Fibroblast of upper back skin (primary cell): ENCODE measurements at regions not wholly inside any gene's neighbourhood (a gene's known extent, or its start where the extent isn't known, plus 50 kb on each side); places are given as distances from the start of the nearest gene placed in this dataset.
"Not testable (repeated sequence)": the region's sequence is repeated elsewhere in the genome, so short reads cannot be mapped to it uniquely, and the experiment has no call there.

Experiments
- DNase-seq: peaks from one replicate; pipeline ENCODE4 v3.0.0-alpha.2; 2013

DNA sequence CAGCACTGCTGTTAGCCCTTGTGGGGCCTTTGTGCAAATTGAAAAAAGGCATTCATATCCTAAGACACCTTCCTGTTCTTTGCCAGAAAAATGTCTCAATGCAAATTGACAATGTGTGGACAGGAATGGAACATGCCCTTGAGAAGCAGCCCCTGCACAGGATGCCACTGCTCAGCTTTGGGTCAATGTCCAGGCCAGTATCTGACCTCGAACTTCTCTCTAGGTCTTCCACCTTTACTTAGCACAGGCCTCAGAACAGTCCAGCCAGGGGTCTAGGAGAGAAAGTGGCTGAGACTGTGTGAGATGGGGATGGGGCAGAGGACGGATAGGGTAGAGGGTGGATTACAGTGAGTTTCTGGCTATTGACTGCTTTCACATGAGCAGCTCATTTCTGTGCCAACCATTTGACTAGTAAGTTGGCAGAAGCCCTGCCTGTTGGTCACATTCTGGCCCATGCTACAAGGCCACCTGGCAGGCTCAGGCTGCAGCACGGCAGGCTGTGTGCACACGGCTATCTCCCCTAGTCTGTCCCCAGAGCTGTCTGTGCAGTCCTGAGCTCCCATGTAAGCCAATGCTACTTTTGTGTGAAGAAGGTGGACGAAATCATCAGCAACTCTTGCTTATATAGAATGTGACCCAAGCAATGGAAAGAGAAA, 254.5 kb upstream of the PLGLB1 start:
- DNase-seq, result not testable (repeated sequence)

DNA sequence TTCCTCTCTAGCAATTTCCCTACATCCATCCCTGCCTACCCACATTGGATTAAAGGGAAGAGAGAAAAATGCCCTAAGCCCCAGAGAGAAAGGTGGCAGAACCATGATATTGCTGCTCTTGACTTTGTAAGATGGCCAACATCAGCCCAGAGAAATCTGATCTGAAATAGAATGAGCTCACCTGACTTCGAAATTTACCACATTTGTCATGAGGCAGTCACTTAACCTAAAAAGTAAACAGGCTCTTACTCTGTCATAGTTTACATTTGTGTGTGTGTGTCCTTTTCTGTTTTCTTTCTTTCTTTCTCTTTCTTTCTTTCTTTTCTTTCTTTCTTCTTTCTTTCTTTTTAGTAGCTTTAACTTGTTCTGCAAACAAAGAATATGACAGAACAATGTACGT, 255.0 kb upstream of the PLGLB1 start:
- DNase-seq, result not testable (repeated sequence)

DNA sequence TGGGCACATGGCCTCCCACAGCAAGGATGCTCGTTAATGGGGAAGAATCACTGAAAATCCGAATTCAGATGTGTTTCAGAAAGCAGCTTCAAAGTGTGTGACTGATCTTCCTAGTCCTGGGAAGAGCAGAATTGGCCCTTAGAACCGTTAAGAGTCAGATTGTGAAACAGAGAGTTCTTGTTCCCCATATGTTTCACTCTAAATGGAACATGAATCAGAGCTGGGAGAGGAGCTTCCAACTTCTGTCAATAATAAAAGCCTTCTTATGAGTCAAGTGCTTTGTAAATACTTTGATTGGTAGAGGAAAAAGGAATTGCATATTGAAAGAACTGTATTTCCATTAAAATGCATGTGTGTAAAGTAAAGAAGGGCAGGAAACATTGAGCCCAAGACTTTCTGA, 256.1 kb upstream of the PLGLB1 start:
- DNase-seq, result not testable (repeated sequence)

DNA sequence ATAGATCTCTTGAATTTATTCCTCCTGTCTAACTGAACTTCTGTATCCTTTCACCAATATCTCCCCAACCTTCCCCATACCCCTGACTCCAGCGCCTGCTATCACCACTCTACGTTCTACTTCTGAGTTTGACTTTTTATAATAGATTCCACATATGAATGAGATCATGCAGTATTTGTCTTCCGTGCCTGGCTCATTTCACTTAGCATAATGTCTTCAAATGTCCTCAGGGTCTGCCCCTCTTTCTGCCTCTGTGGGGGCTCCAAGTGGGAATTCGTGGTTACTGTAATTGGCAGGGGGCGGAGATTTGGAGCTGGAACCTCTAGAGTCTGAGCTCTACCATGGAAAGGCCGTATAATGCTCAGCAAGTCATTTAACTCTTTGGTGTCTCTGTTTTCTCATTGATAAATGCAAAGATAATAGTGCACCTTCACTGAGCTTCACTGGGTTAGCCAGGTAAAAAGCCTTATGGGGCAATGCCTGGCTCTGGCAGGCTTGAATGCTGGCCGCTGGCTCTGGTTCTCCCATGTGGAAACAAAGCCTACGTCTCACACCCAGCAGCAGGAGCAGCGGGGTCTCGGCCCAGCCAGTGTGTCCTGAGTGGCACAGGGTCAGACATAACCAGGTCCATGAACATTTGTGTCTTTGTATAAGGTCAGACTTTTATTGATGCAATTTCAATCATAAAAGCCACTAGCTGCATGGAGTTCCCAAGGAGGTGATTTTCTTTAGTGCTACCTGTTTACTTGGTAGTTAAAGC, 259.1 kb upstream of the PLGLB1 start:
- not testable (repeated sequence) for DNase-seq

DNA sequence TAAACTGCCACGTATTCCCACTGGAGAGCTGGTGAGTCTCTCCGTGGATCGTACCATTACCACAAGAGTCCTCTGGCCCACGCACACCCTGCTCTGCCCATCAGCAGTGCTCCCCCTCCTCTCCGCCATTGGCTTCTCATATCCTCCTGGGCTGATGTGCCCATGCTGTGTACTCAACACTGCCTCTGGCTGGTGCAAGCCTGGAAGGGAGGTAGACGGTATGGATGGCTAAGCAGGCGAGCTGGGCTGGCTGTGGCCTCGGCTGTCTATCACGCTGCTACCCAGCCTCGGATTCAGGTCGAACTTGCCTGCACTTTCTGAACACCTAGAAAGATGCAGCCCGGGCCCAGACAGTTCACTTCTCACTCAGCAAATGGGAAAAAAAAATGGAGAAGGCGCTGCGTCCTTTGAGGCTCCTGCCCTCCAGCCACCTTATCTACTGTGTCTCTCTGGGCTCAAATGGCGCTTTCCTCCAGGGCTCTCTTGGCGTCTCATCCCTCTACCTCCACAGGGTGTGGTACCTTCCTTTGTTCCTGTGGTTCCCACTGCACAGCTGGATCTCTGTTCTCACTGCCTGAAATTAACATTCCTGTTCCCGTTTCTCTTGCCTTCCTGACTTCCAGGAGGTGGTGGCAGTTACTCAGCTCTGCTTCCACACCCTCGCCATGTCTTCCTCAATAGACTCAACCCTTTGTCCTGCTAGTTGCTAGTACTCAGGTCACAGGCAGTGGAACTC, 262.3 kb upstream of the PLGLB1 start:
- DNase-seq, result not testable (repeated sequence)

DNA sequence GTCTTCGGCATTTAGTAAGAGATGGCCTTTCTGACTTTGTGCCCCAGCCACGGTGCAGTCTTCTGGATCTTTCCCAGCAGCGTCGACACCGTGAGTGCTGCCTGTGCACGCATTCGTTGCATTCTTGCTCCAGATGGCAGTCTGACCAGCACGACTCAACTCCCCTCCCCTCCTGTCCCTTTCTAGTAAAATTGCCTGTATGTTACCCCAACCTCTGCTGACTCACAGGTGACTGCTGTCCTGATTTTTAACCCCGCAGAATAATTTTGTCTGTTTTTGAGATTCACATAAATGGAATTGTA, 262.8 kb upstream of the PLGLB1 start:
- not testable (repeated sequence) for DNase-seq

DNA sequence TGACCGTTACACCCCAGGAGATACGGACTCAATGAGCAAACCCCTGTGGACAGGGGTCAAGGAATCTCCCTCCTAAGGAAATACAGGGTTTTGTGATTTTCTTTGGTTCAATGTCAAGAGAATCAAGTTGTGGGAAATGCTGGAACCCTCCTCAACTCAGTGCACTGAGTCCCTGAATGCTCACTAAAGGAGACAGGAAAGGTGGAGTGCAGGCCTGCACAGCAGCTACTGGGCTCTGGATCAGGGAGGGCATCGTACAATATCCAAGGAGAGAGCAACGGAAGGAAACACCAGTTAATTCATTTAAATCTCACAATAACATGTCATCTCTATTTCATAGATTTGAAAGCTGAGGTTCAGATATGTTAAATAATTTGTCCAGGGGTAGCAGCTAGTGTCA, 263.5 kb upstream of the PLGLB1 start:
- not testable (repeated sequence) for DNase-seq

DNA sequence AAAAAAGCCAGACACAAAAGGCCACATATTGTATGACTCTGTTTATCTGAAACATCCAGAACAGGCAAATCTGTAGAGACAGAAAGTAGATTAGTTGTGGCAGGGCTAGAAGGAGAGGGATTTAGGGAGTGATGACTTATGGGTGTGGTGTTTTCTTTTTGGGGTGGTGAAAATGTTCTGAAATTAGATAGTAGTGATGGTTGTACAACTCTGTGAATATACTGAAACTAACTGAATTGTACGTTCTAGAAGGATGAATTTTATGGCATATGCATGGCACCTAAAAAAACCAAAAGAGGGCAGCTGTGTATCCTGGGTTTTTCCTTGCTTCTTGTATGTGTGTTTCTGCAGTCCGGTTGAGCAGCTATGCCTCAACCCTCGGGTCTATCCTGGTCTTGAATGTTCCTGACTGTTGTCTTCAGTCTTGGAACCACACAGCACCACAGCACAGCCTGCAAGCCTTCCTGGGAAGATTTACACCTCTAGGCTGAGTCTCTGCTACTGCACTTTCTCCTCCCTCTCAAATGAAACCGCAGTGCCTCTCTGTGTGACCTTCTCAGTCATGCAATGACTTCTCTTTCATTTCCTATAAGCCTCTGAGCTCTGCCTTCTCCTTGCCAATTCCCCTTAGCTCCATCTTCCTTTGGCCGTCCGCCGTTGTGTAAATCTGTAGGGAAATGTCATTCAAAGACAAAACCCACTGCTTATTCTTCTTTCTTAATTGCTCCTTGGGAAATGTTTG, 269.1 kb upstream of the PLGLB1 start:
- DNase-seq, result not testable (repeated sequence)

DNA sequence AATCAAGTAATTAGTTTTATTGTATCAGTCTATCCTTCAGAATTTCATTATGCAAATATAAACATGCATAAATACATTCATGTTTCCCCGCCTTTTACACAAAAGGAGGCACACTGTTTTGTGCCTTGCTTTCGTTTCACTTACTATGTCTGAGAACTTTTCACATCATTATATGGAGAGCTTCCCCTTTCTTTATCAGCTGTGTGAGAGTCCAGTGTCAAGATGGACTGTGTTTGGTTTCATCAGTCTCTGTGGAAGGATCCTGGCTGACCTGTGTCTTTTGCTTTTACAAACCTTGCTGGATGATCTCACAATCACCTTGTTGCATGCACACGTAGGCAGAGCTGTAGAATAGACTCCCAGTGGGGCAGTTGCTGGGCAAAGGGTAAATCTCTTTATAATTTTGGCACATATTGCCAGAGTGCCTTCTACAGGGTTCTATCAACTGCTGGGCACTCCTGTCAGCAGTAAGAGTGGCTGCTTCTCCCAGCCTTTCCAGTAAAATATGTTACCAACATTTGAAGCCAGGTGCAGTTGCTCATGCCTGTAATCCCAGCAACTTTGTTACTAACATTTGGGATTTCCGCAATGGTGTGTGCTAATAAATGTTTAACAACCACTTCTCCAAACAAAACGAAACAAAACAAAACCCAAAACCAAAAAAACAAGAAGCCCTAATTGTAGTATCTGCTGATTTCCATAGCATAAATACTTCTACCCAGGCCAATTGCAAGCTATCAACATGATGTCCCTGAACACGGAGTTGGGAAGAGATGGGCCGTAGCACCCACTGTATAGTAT, 270.0 kb upstream of the PLGLB1 start:
- DNase-seq, result not testable (repeated sequence)

DNA sequence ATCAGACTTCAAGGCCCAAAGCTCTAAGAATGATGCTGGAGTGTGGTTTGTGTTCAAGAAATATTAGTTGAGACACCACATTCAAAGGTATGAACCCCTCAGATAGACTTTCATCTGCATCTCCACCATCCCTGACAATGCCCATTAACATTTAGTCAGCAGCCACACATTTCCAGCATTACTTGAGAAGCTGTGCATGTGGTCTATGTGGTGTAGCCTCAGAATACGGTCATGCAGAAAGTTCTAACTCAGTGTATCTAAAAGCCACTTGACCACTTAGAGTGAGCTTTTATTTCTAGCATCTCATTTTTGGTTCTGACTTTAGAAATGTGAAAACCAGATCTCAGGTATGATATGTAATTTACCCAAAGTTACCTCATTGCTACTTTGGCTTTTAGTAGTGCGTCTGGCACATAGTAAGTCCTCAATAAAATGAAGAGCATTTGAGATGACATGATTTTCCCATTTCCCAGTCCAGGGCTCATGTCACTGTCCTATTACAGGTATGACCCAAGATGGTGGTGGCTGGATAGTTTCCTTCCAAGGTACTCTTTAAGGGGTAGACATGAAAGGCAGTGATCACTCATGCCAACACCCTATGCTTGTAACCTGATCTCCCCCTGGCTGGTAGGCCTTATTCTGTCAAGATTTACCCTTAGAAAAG, 272.4 kb upstream of the PLGLB1 start:
- not testable (repeated sequence) for DNase-seq

DNA sequence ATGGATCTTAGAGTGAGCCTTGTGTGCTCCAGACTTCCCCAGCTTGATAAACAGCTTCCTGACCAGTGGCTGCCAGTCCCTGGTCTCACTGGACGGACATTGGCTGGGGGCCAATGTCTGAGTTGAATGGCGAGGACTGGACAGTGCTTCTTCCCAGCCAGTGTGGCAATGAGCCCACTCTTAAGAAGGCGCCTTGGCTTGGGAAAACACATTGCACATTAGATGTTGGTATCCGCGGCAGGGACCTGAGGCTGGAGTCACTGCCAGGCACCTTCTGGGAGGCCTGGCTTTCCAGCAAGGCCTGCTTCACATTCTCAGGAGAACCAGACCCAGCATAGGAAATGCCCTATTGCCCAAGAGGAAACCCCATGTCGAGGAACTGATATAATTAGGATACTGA, 273.5 kb upstream of the PLGLB1 start:
- not testable (repeated sequence) for DNase-seq

DNA sequence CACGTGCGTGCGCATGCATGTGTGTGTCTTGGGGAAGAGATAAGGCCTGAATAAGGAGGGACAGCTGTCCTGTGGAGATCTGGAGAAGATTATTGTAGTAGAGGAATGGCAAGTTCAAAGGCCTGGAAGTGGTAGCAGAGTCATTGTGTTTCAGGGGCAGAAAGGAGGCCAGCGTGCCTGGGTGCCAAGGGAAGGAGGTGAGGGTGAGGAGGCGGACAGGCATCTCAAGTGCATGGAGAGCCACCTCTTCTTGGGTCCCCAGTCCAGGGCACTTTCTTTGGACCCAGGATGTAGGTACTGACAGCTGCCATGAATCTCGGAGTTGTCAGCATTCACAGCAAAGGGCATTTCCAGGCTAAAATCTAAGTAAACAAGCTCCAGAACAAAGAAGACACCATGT, 279.7 kb upstream of the PLGLB1 start:
- not testable (repeated sequence) for DNase-seq

DNA sequence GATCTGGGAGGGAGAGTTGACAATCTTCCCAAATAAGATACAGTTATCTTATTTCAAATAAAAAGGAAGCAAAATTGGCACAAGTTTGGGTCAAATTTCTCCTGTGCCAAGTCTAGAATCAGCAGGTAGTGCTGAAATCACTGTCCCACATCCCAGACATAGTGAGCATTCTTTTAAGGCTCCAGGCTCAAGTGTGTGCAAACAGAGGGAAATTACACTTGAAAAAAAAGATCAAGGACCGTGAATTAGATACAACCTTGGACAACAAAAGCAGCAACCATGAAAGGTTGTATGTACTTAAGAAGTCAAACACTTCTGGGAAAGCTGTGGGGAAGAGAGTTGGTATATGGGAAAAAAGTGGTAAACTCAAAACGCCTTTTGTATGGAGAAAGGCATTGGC, 280.2 kb upstream of the PLGLB1 start:
- DNase-seq, result not testable (repeated sequence)

DNA sequence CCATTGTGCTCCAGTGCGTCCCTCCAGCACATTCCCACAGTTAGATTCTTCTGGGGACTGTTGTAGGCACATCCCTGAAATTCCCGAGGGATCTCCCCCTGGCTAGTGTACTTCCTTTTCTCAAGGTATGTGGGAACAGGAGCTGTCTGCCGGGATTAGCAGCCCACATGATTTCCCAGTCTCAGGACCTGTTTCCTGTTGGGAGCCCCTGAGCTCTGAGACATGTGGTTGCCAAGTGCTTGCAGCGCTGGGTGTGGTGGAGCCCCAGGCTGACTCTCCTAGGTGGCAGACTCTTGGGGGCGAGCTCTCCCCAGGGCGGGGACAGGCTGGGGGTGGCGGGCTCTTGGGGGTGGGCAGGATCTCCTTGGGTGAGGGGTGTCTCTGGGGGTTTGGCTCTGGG, 287.0 kb upstream of the PLGLB1 start:
- not testable (repeated sequence) for DNase-seq

DNA sequence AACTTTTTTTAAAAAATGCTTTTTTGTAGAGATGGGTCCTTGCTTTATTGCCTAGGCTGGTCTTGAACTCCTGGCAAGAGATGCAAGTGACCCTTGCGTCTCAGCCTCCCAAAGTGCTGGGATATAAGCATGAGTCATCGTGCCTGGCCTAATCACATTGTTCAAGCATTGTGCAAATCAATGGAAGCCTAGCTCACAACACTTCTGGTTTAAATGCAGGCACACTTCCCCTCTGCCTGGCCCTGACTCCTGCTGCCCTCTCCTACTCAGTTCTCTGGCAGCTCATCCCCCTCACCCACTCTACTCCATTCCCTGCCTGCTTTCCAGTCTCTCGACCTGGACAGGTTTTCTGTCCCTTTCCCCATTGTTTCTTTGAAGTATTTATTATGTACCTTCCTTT, 288.1 kb upstream of the PLGLB1 start:
- not testable (repeated sequence) for DNase-seq

DNA sequence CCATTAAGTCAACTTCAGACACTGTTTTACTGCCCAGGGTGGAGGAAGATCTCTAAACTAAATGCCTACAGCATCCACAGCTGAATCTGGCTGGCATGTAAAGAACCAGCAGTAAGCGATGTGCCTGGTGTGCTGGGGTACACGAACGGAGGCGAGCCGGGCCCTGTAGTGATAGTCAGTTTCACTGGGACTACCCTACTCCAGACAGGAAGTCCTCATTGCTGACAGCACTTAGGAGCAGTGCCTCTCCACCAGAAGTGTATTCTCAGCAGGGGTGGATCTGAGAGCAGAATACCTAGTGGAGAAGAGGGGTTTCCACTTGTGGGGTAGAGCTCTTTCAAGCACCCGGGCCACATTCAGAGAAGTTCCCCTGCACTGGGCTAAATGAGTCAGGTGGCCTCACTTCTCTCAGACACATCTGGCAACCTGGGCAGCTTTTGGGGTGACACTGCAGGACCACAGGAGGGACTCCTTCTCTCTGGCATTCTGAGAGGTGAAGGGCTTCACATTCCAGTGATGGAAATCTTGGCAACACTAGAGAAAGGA, 290.3 kb upstream of the PLGLB1 start:
- DNase-seq, result not testable (repeated sequence)

DNA sequence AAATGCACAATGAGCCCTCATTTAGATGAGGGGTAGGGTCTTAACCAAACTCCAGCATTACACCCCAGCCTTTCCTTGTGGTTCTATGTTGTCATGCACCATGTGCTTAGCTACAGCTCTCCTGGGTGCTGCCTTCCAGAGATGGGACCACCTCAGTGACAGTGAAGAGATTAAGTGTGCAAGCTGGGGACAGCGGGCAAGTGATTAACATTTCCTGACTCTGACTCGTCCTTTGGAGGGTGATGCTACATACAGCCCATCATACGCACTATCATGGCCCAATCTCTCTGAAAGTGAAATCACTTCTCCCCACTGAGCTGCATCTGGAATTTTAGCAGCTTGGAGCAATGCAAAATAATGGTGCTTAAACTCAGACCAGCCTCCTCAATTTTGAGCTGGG, 293.0 kb upstream of the PLGLB1 start:
- not testable (repeated sequence) for DNase-seq

DNA sequence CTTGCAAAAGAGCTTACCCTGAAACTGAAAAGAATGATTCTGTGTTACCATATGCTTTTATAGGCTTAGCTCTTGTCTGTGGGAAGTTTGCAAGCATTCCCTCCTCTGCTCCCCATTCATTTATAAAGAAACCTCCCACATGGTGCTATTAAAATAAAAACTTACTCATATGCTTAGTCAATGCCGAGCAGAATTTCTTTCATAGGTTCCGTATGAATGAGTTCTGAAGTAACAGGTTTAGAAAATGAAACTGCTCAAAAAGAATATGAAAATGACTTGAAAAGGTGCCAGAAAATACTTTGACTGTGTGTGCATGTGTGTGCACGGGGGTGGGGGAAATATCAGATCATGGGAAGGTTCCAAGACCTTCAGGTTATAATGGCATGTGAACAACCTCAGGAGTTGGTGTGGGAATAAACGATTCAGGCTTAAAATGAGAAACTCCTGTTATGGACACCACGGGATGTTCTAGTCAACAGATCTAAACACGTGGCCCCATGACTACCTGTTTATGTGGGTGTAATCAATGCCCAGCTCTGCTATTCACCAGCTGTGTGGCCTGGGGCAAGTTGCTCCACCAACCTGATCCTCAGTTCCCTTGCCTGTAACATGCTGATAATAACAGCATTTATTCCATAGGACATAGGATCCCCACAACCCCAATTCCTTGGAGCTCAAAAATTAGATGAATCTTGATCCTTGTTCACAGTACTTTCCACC, 293.7 kb upstream of the PLGLB1 start:
- not testable (repeated sequence) for DNase-seq

DNA sequence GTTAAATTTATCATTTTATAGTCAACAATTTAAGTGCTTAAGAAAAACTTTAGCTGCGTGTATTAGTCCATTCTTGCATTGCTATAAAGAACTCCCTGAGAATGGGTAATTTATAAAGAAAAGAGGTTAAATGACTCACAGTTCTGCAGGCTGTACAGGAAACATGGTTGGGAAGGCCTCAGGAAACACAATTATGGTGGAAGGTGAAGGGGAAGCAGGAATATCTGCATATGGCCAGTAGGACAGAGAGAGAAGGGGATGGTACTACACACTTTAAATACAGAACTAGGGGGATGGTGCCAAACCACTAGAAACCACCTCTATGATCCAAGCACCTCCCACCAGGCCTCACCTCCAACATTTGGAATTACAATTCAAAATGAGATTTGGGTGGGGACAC, 295.5 kb upstream of the PLGLB1 start:
- DNase-seq, result not testable (repeated sequence)

DNA sequence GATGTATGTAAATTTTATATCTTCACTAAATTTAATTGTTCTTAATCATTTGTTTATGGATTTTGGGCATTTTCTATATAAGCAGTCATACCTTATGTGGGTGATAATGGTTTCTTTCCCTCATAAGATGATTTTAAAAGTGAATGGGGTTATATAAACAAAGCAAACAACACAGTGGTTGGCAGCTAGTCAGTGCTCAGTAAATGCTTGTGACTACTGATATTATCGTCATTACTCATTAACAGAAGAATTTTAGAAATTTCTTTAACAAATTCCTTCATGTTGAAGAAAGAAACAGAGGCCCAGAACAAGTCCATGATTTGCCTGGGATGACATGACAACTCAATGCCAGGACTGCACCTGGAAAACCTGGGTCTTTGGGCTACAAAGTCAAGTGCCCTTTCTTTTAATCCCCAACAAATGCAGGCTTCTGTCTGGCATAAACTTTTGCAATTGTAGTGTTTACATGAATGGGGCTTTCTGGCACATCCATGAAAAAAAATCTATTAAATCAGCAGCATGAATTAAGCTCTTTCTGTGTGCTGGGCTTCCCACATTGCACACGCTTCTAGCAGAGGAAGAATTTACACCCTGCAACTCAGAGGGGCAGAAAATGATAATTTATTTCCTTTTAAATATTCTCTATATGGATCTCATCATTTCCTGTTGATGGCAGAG, 297.3 kb upstream of the PLGLB1 start:
- peak; percentile 78 for DNase-seq
